ENCODE measurements at regions not wholly inside any gene's neighbourhood (a gene's known extent, or its start where the extent isn't known, plus 50 kb on each side); places are given as distances from the start of the nearest gene placed in this dataset.

DNA sequence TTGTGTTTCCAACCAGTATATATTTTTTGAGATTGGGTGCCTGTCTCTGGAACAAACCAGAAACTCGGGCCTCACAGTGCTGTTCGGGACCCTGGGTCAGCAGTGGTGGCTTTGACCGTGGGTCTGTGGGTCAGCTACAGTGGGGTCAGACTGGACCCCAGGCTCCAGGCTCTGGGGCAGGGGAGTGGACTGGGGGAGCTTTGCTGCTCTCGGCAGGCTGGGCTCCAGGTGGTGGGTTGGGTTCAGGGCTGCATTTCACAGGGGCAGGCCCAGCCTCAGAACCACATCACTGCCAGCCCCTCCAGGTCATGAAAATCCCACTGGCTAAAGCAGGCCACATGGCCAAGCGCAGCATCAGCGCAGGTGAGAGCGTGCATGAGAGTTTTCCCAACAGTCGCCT is 1279.3 kb downstream of the BRD1 start:
- FAIRE-seq = no peak

DNA sequence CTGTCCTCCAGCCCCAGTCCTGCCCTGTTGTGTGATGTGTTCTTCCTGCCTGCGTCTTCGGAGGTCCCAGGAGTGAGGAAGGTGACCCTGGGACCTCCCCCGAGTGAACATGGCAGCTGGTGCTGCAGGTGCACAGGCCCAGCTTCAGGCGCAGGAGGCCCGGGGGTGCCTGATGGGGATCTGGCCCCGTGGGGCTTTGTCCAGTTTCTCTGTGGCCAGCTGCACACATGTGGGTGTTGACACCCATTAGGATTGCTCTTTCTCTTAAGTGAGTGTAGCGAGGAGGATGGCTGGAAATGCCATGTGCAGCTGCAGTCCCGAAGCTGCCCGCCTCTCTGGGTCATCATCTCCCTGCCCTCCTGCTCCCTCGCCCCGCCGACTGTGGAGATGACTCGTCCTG is 1279.7 kb downstream of the BRD1 start:
- no peak for FAIRE-seq

DNA sequence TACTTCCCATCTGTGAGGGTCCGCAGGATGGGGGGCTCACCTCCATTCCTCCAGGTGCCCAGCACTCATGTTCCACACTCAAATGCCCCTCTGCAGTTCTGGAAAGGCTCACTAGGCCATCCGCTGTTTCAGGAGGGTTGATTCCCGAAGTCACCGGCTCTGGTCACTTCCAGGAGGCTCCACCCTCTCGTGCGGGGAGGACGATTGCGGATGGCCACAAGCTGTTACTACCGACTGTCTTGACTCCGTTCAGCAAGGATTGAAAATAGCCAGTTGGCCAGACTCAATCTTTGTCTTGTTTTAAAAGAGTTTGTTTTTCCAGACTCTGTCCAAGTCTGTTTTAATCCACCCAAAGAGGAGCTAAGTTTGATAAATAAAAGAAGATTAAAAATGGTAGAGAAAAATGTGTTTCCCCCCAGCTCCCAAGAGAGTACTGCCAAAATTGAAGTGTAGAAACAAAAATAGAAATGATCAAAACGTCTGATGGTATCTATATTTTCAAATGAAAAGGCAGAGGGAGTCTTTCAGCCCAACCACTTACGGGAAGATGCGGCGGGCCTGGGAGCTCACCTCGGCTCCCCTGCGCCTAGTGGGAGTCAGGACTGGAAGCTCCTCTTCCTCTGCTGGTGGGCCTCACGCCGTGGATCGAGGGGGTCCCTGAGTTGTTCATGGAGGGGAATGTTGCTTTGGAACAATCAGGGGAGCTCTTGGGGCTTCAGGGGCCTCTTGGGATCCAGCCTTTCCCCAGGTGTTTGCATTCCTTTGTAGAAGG is 1280.8 kb downstream of the BRD1 start:
- no peak for FAIRE-seq

DNA sequence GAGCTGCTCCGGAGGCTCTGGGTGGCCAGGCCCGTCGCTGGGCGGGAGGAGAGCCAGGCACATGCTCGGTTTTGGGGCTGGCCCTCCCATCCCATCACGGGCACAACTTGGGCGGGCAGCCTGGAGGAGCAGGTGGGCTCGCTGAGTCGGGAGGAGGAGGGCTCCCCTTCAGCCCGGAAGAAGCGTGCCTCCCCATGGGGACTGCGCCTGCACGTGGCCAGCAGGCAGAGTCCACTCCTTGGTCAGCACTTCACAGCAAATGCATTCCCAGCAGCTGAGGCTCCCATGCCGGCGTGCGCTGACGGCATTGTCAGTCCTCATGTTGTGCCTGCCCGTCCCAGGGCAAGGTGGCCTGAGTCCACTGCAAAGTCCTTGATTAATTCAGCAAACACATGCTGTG is 1281.7 kb downstream of the BRD1 start:
- FAIRE-seq = no peak

GRCh38 chr22:48541401-48542098 is 1286.1 kb downstream of the BRD1 start:
- no peak for FAIRE-seq

GRCh38 chr22:48539261-48539660 is 1288.4 kb downstream of the BRD1 start:
- no peak for FAIRE-seq

DNA sequence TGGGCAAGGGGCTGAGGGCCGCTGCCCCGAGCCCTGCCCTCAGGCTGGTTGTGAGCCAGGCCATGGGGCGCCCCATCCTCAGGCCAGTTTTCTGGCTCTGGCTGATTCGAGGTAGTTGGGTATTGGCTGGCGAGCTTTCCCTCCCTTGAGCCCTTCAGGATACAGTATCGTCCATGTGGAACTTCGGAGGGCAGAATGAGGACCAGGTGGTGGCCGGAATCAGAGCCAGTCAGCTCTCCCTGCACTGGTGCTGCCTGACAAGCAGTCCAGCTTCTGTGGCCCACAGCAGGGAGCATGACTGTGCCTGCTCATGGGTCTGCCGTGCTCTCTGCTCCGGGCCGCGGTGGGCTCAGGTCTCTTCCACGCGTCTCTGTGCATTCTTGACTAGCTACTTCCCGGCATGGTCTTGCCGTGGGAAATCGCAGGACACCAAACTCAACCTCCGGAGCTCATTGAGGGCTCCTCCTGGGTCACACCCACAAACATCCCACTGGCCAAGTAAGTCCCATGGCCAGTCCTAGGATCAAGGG is 1289.3 kb downstream of the BRD1 start:
- no peak for FAIRE-seq

- no peak for FAIRE-seq
These were observed 1290.4 kb downstream of the BRD1 start for GRCh38 chr22:48537343-48537680.

- FAIRE-seq = no peak
These were observed 1290.9 kb downstream of the BRD1 start for GRCh38 chr22:48536541-48537342.

DNA sequence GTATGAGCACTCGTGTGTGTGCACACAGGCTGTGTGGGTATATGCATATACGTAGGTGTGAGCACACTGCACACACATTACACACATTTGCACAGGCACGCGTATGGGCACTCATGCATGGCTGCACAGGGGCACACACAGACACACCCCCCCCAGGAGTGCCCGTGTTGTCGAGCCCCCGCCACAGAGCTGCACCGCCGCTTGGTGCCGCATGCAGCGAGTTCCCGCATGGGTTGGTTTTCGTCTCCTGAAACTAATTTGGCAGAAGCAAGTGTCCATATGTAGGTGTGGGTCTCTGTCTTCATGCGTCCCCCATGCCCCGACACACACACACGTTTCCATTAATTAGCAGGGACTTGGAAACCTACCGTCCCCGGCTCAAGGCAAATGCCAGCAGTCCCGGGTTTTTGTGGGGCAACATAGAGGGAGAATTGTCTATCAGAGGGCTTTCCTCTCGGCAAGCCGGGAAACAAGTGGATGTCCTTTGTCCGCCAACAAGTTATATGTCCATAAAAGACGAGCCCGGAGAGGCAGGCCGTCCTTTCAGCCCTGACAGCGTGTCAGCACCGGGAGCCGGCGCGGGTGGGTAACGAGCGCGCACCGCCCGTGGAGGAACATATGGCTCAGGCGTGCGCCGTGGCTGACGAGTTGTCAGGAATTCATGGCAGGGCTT is 1291.7 kb downstream of the BRD1 start:
- FAIRE-seq = no peak

DNA sequence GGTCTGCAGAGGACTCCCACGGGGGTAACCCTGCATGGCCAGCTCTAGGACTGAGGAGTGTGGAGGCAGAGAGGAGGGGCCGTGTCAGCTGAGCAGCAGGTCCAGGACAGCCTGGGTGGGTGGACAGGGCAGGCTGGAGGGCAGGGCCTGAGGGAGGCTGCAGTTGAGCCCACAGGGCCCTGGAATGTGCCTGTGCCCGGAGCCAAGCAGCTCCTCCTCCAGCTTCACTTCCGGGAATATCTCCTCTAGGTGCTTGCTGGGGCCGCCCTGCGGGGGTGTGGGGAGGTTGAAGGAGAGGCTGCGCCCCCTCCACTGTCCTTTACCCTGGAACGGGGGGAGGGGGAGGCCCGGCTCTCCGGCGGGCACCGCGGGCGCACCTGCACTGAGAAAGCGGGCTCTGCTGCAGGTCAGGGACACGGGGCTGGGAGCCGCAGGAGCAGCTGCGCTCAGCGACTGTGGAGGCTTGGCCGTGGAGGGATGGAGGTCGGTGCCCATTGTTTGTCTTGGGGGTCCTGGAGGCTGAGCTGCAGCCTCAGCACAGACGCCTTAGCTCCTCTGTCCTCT is 1293.2 kb downstream of the BRD1 start:
- no peak for FAIRE-seq

DNA sequence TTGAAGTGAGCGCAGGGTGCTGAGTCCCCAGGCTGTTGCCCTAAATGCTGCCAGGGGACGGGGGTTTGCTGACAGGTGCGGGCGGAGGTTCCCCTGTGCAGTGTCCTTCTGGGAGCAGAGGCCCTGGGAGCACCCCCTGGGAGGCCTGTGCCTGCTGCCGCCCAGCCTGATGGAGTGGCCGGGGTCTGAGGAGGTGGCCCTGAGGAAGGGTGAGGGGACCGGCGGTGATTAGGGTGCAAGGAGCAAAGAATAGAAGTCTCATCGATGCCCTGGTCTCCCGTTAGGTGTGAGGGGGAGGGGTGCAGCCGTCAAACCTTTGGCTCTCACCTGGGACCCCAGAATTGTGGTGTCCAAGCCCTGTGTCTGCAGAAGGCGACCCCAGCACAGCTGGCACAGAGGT is 1294.7 kb downstream of the BRD1 start:
- FAIRE-seq = no peak

DNA sequence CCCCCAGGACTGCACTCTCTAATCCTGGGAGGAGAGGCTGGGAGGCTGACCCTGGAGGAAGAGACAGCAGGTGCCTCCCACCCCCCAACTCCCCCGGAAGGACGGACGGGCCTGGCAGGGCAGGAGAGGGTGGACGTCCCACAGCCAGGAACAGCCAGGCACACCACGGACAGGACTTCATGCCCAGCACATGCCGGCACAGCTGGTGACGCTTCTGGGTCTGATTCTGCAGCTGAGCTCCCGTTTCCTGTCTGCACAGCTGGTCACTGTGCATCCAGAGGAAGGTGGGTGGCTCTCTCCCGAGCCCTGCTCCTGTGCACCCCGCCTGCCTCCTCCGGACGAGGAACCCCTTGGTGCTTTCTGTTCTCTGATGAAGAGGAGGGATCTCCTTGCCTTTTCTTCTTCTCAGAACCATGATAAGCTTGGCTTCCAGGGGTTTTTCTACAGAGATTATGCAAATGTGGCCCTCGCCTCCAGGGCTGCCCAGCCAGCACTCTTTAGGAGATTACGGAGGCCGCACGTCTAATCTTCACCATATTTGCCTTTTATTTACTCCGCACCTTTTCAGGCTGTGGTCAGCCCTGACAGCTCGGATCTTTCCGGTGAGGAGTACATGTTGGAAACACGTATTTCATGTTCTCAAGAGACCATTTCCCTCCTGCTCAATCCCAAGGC is 1295.8 kb downstream of the BRD1 start:
- no peak for FAIRE-seq

DNA sequence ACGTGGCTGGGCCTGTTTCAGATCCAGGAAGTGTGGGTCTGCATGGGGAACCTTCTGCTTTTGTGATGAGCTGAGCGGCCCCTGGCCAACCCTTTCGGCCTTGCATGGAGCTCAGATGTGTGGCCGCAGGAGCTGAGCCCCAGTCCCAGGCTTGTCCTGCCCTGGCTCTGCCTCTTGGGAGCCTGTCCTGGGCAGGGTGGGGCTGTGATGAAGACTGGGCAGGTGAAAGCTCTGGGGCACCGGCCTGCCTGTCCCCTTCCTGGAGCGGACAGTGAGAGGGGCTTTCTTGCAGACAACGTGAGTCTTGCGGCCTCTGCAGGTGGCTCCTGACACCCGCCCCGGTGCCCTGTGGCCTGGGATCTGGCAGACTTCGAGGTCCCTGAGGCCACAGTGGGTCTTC is 1296.6 kb downstream of the BRD1 start:
- FAIRE-seq = no peak

GRCh38 chr22:48530666-48531065 is 1297.0 kb downstream of the BRD1 start:
- no peak for FAIRE-seq

GRCh38 chr22:48528221-48528915 is 1299.3 kb downstream of the BRD1 start:
- no peak for FAIRE-seq

DNA sequence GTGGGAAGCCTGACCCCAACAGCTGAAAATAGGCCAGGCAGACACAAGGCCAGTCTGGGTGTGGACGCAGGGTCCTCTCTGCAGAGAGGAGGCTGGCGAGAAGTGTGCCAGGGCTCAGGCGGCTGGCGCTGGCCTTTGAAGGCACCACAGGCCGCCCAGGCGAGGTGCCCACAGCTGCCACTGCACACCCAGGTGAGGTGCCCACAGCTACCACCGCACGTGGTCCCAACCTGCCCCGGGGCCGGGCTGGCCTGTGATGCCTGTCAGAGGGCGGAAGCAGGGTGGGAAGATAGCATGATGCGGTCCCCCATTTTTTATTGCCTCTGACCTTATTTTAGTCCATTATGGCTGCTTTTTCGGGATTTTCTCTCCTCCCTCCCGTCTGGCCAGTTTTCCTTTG is 1303.9 kb downstream of the BRD1 start:
- FAIRE-seq = no peak

DNA sequence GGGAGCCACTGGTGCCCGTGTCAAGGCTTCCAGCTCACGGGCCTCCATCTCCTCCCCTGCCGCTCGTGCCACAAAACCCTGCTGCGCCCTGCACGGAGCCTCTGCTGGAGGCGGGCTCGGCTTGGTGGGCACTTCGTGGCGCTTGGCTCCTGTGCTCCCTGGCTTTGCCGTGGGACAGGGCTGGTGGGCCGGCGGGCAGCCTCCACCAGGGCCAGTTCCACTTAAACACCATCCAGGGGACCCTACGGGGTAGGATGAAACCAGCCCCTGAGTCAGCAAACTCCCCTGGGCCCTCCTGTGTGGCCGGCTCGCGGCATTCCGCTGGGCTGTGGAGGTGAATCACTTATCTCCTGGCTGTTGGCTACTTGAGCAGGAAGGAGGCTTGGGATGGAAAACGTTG is 1304.6 kb downstream of the BRD1 start:
- FAIRE-seq = no peak

GRCh38 chr22:48522271-48522670 is 1305.4 kb downstream of the BRD1 start:
- FAIRE-seq = no peak

GRCh38 chr22:48520884-48521588 is 1306.6 kb downstream of the BRD1 start:
- no peak for FAIRE-seq

DNA sequence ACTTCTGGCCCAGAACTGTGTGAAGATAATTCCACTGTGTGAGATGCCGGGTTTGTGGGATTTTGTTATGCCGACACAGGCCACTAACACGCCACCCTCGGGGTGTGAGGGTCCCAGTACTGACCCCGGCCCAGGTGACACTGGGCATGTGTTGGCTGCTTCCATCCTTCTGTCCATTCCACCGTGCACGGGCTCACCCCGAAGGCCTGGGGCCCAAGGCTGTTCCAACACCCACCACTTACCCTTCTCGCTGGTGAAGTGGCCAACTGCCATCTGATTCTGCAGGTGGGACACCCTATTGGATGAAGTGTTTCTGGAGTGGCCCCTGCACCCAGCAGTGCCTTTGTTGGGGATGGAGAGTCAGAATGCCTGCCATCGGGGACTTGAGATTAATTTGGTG is 1307.5 kb downstream of the BRD1 start:
- FAIRE-seq = no peak
